Retina (tissue), 1 donor: ENCODE measurements at regions not wholly inside any gene's neighbourhood (a gene's known extent, or its start where the extent isn't known, plus 50 kb on each side); places are given as distances from the start of the nearest gene placed in this dataset.

Source experiments
- DNase-seq: peaks from one replicate; pipeline ENCODE4 v3.0.0-alpha.2; 2016

DNA sequence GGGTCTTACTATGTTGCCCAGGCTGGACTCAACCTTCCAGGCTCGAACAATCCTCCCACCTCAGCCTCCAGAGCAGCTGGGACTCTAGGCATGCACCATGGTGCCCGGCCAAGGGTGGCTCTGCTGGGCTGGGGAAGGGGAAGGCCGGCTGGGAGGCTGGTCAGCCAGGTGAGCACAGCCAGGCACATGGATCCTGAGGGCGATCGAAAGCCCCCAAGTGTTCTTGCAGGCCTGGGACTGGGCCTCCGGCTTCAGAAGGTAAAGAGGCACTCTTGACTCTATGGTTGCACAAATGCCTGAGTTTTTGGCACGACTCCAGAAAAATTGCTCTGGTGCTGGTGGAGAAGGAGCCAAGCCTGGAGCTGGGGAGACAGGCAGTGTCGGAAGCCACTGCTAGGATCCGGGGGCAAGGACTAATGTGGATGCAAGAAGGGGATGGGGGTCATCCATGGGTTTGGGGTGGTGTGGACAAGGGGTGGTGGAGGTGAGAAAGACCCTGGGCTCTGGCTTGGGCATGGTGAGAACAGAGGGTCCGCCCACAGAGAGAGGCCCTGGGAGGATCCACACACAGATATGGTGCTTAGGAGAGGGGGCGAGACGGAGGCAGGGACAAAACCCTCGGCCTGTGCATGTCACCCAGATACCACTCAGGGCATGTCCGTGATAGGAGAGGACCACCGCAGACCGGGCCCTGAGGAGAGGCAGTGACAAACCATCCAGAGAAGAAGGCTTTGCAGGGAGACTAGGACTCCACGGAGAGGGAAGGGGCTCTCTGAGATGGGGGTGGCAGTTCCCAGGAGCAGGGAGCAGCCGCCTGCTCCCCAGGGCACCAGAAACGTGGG, 51.1 kb upstream of the COL5A1 start:
- no peak for DNase-seq

DNA sequence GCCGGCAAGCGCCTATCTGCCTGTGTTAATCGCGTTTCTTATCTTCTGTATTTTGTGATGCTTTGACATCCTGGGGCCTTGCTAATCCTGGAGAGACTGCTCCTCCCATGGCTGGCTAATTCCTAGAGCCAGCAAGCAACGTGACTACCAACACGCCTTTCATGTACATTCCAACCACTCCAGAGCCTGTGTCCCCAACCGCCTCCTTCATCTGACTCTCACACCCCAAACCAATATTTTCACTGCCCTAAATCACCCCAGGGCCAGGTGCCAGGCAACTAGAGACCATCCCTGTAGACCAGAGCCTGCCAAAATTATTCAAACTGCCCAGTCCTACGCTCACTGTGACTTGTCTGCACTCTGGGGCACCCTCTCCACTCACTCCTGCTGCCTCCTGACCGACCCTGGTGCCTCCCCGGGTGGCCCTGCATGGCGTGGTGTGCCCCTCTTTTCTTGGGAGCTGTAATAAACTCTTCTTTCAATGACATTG, 50.5 kb upstream of the COL5A1 start:
- DNase-seq = no peak

DNA sequence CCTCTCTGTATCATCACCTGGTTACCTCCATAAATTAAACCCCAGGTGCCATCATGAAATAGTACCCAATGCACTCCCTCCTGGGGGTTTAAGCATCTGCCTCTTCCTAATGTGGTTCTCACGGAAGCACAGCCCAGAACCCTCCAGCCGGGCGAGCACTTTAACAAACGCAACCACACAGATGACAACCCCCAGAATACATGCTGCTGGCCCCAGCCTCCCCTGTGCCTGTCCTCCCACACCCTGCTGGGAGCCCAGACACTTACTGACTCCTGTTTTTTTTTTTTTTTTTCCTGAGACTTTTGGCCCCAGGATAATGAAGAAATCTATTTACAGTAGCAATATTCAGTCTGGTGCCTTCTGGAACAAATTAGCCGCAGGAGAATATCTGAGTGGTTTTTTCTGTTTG, 50.0 kb upstream of the COL5A1 start:
- no peak for DNase-seq
